ENCODE measurements at regions not wholly inside any gene's neighbourhood (a gene's known extent, or its start where the extent isn't known, plus 50 kb on each side); places are given as distances from the start of the nearest gene placed in this dataset.

DNA sequence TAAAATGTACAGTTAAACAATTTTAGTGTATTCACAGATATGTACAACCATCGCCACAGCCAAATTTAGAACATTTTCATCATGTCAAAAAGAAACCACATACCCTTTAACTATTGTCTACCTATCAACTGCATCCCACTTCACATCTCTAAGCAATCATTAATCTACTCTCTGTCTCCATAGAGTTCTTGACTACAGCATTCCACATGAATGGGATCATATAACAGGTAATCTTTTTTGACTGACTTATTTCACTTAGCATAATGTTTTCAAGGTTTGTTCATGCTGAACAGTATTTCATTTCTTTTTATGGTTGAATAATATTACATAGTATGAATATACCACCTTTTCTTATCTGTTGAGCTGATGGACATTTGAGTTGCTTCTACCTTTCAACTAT, 281.4 kb upstream of the EDA2R start:
- intact Hi-C loops (cut with micrococcal nuclease) (no loop called here), in situ Hi-C loops (cut with MboI; ENCODE audit: low sequenced_read_pairs) (no loop called here), dilution Hi-C loops (cut with HindIII; ENCODE audit: low sequenced_read_pairs, unreplicated experiment) (no loop called here)
- Histone ChIP-seq H3K4me3 (ENCODE audit: insufficient read depth, low read depth, low read length) (no peak overlapping the region), H3K4ac (ENCODE audit: low read depth, low read length) (no peak overlapping the region), H3K27ac (ENCODE audit: insufficient read depth, low read length) (no peak overlapping the region), H2BK5ac (ENCODE audit: low read depth, low read length, poor library complexity, severe bottlenecking) (no peak overlapping the region), H3K27me3 (ENCODE audit: control insufficient read depth, insufficient read depth, low read length) (no peaks in the 10 kb centered on the region), H3K14ac (replicated peaks; ENCODE audit: low read depth, low read length) (no peak overlapping the region), H4K8ac (ENCODE audit: low read depth in 2 of 2, low read length in 2 of 2) (no peak overlapping the region), H3K23ac (ENCODE audit: low read depth, low read length) (no peak overlapping the region), H3K9me1 (ENCODE audit: insufficient read depth, low read length) (no peaks in the 10 kb centered on the region), H3K56ac (ENCODE audit: extremely low read depth, insufficient read depth, low read length) (no peak overlapping the region), H2AK5ac (ENCODE audit: low read depth, low read length) (no peak overlapping the region), H3K79me1 (ENCODE audit: low read depth in 1 of 2, low read length in 2 of 2) (no peaks in the 10 kb centered on the region), H3K9ac (ENCODE audit: low read depth, low read length) (no peak overlapping the region), H2BK20ac (ENCODE audit: low read depth, low read length) (no peak overlapping the region), H2BK120ac (ENCODE audit: low read depth, low read length) (no peak overlapping the region), H4K20me1 (ENCODE audit: insufficient read depth, low read length) (no peaks in the 10 kb centered on the region), H2AFZ (replicated peaks; ENCODE audit: low read length, poor library complexity) (no peak overlapping the region), H3K4me2 (ENCODE audit: low read depth, low read length) (no peak overlapping the region), H2BK15ac (ENCODE audit: low read depth, low read length) (no peak overlapping the region), H4K91ac (ENCODE audit: insufficient read depth, low read depth, low read length) (no peak overlapping the region), H3K36me3 (ENCODE audit: control insufficient read depth, insufficient read depth, low read length) (no peaks in the 10 kb centered on the region), H2AK9ac (replicated peaks; ENCODE audit: low read depth, low read length, poor library complexity) (no peak overlapping the region), H3K9me3 (ENCODE audit: control insufficient read depth, insufficient read depth, low read length) (no peaks in the 10 kb centered on the region), H4K5ac (ENCODE audit: low read depth, low read length) (no peak overlapping the region), H3K4me1 (ENCODE audit: control insufficient read depth, insufficient read depth, low read length) (no peaks in the 10 kb centered on the region), H3K18ac (ENCODE audit: low read depth, low read length) (no peak overlapping the region)
- CTCF ChIA-PET: no interaction called here
- BruUV-seq (replicated peaks): no TSS peak
- no peak for TF ChIP-seq CEBPB (IDR thresholded peaks at IDR 0.05; ENCODE audit: low read depth, low read length)
- TF ChIP-seq, protein P1, sequence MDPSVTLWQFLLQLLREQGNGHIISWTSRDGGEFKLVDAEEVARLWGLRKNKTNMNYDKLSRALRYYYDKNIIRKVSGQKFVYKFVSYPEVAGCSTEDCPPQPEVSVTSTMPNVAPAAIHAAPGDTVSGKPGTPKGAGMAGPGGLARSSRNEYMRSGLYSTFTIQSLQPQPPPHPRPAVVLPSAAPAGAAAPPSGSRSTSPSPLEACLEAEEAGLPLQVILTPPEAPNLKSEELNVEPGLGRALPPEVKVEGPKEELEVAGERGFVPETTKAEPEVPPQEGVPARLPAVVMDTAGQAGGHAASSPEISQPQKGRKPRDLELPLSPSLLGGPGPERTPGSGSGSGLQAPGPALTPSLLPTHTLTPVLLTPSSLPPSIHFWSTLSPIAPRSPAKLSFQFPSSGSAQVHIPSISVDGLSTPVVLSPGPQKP (IDR thresholded peaks at IDR 0.05; ENCODE audit: borderline replicate concordance, low read depth, low read length): no peak
- TF ChIP-seq MXI1 (IDR thresholded peaks at IDR 0.05; ENCODE audit: borderline replicate concordance, low read depth, low read length): no peak
- TF ChIP-seq, protein P2, sequence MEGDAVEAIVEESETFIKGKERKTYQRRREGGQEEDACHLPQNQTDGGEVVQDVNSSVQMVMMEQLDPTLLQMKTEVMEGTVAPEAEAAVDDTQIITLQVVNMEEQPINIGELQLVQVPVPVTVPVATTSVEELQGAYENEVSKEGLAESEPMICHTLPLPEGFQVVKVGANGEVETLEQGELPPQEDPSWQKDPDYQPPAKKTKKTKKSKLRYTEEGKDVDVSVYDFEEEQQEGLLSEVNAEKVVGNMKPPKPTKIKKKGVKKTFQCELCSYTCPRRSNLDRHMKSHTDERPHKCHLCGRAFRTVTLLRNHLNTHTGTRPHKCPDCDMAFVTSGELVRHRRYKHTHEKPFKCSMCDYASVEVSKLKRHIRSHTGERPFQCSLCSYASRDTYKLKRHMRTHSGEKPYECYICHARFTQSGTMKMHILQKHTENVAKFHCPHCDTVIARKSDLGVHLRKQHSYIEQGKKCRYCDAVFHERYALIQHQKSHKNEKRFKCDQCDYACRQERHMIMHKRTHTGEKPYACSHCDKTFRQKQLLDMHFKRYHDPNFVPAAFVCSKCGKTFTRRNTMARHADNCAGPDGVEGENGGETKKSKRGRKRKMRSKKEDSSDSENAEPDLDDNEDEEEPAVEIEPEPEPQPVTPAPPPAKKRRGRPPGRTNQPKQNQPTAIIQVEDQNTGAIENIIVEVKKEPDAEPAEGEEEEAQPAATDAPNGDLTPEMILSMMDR (conservative IDR thresholded peaks at IDR 0.05; ENCODE audit: low read depth, low read length): no peak
- TF ChIP-seq BHLHE40 (IDR thresholded peaks at IDR 0.05; ENCODE audit: low read depth, low read length): no peak
- TF ChIP-seq RCOR1 (IDR thresholded peaks at IDR 0.05; ENCODE audit: insufficient replicate concordance, low read length): no peak
- no peak for TF ChIP-seq CHD1 (IDR thresholded peaks at IDR 0.05; ENCODE audit: low read depth, low read length)
- TF ChIP-seq FOS (IDR thresholded peaks at IDR 0.05; ENCODE audit: low read depth, low read length): no peak
- TF ChIP-seq RAD21 (IDR thresholded peaks at IDR 0.05; ENCODE audit: low read length): no peak
- no peak for TF ChIP-seq MAZ (IDR thresholded peaks at IDR 0.05; ENCODE audit: borderline replicate concordance, low read depth, low read length)
- TF ChIP-seq POLR2A (IDR thresholded peaks at IDR 0.05; ENCODE audit: low read depth, low read length): no peak
- TF ChIP-seq SMC3 (IDR thresholded peaks at IDR 0.05; ENCODE audit: low read depth, low read length): no peak
- TF ChIP-seq, protein P3, sequence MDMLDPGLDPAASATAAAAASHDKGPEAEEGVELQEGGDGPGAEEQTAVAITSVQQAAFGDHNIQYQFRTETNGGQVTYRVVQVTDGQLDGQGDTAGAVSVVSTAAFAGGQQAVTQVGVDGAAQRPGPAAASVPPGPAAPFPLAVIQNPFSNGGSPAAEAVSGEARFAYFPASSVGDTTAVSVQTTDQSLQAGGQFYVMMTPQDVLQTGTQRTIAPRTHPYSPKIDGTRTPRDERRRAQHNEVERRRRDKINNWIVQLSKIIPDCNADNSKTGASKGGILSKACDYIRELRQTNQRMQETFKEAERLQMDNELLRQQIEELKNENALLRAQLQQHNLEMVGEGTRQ (IDR thresholded peaks at IDR 0.05; ENCODE audit: low read depth, low read length): no peak
- TF ChIP-seq NFE2L2 (IDR thresholded peaks at IDR 0.05; ENCODE audit: low read depth, low read length): no peak
- no peak for TF ChIP-seq RFX5 (IDR thresholded peaks at IDR 0.05; ENCODE audit: low read depth, low read length)
- TF ChIP-seq MAFK (IDR thresholded peaks at IDR 0.05; ENCODE audit: low read depth, low read length): no peak
- POLR2A ChIA-PET (ENCODE audit: unreplicated experiment): no interaction called here
- ATAC-seq (ENCODE audit: low read depth) (no peak), DNase-seq (no peak)
- no CpG with 5 or more reads among the region's 1 CpG for WGBS, 2 experiments (ENCODE audit: extremely low coverage in 2 of 2, insufficient read length in 1 of 2)
